CD14-positive monocyte (primary cell): ENCODE measurements at regions not wholly inside any gene's neighbourhood (a gene's known extent, or its start where the extent isn't known, plus 50 kb on each side); places are given as distances from the start of the nearest gene placed in this dataset.

Experiments
- DNase-seq, 3 donors: peaks; one replicate each; pipeline ENCODE4 v3.0.0-alpha.2; 2011 to 2022
- H2AFZ ChIP-seq: 2 replicates; pipeline ENCODE4 v1.6.0; 2012; ENCODE audit warnings: mild to moderate bottlenecking, low read depth, low read length, inconsistent platforms; ENCODE audit not compliant: insufficient read depth, poor library complexity, severe bottlenecking
- H3K27ac ChIP-seq, 2 donors: 1 replicate in 1 of 2; 2 replicates in 1 of 2; pipeline ENCODE4 v1.5.1; 2012 to 2013; ENCODE audit warnings: low read length in 2 of 2, control low read depth in 1 of 2, inconsistent platforms in 1 of 2, low read depth in 1 of 2, mild to moderate bottlenecking in 1 of 2
- H3K27me3 ChIP-seq, 2 donors: one replicate each; pipeline versions ENCODE4 v1.6.0 to v1.6.1; 2011 to 2013; ENCODE audit warnings: low read length in 2 of 2; ENCODE audit not compliant: control insufficient read depth in 2 of 2, insufficient read depth in 2 of 2
- H3K36me3 ChIP-seq, 2 donors: replicated peaks in 1 of 2; 1 replicate in 1 of 2; 2 replicates in 1 of 2; pipeline versions ENCODE4 v1.5.1 to v1.6.1; 2012 to 2013; ENCODE audit warnings: low read length in 2 of 2, control low read depth in 1 of 2, inconsistent platforms in 1 of 2, mild to moderate bottlenecking in 1 of 2; ENCODE audit not compliant: insufficient read depth in 2 of 2, control insufficient read depth in 1 of 2
- H3K4me1 ChIP-seq, 2 donors: 1 replicate in 1 of 2; 2 replicates in 1 of 2; pipeline versions ENCODE4 v1.5.1 to v1.6.1; 2012 to 2013; ENCODE audit warnings: low read length in 2 of 2, control low read depth in 1 of 2, inconsistent platforms in 1 of 2, mild to moderate bottlenecking in 1 of 2, moderate library complexity in 1 of 2; ENCODE audit not compliant: insufficient read depth in 2 of 2, control insufficient read depth in 1 of 2
- H3K4me2 ChIP-seq: replicated peaks from 2 replicates; pipeline ENCODE3; 2012; ENCODE audit warnings: low read length, moderate library complexity, mild to moderate bottlenecking; ENCODE audit not compliant: poor library complexity, severe bottlenecking; ENCODE audit errors: extremely low read depth
- H3K4me3 ChIP-seq, 3 experiments: fragments of 200-600 bp in 1 of 3; sonication (generic) in 1 of 3; replicated peaks in 1 of 3; 1 replicate in 2 of 3; 2 replicates in 1 of 3; pipeline ENCODE4 v1.5.1; 2011 to 2013; ENCODE audit warnings: low read length in 3 of 3, mild to moderate bottlenecking in 3 of 3, control low read depth in 2 of 3, low read depth in 2 of 3, inconsistent platforms in 1 of 3, moderate library complexity in 1 of 3
- H3K79me2 ChIP-seq: 2 replicates; pipeline ENCODE4 v1.6.0; 2012; ENCODE audit warnings: mild to moderate bottlenecking, control low read depth, inconsistent platforms, low read length, moderate library complexity; ENCODE audit not compliant: insufficient read depth
- H3K9ac ChIP-seq: 2 replicates; pipeline ENCODE4 v1.6.0; 2017; ENCODE audit warnings: low read length, mild to moderate bottlenecking; ENCODE audit not compliant: insufficient read depth, poor library complexity, severe bottlenecking
- H3K9me3 ChIP-seq, 2 donors: replicated peaks in 1 of 2; 1 replicate in 1 of 2; 2 replicates in 1 of 2; pipeline versions ENCODE4 v1.5.1 to v1.6.1; 2012 to 2013; ENCODE audit warnings: low read length in 2 of 2, control low read depth in 1 of 2; ENCODE audit not compliant: control insufficient read depth in 1 of 2, insufficient read depth in 1 of 2
- H4K20me1 ChIP-seq: 2 replicates; pipeline ENCODE4 v1.6.0; 2012; ENCODE audit warnings: mild to moderate bottlenecking, low read length, control low read depth, moderate library complexity; ENCODE audit not compliant: insufficient read depth
- H3K27ac Mint-ChIP-seq, 7 donors: one replicate each; pipeline ENCODE4 v1.8.0; 2020; ENCODE audit warnings: mild to moderate bottlenecking in 7 of 7, mixed read lengths in 7 of 7, moderate library complexity in 6 of 7, inconsistent platforms in 2 of 7
- H3K27me3 Mint-ChIP-seq, 3 donors: one replicate each; pipeline ENCODE4 v1.8.0; 2021 to 2022; ENCODE audit warnings: low read depth in 3 of 3, mild to moderate bottlenecking in 3 of 3, mixed read lengths in 3 of 3, moderate library complexity in 3 of 3, inconsistent platforms in 1 of 3
- H3K36me3 Mint-ChIP-seq, 2 donors: one replicate each; pipeline ENCODE4 v1.8.0; 2020; ENCODE audit warnings: mixed read lengths in 2 of 2, inconsistent platforms in 1 of 2, mild to moderate bottlenecking in 1 of 2
- H3K4me1 Mint-ChIP-seq: one replicate; pipeline ENCODE4 v1.8.0; 2020; ENCODE audit warnings: mild to moderate bottlenecking, mixed read lengths
- H3K4me3 Mint-ChIP-seq, 2 donors: one replicate each; pipeline ENCODE4 v1.8.0; 2020; ENCODE audit warnings: mild to moderate bottlenecking in 2 of 2, mixed read lengths in 2 of 2, moderate library complexity in 1 of 2
- H3K9me3 Mint-ChIP-seq, 7 donors: one replicate each; pipeline ENCODE4 v1.8.0; 2020 to 2022; ENCODE audit warnings: mixed read lengths in 7 of 7, mild to moderate bottlenecking in 6 of 7, moderate library complexity in 6 of 7, inconsistent platforms in 2 of 7
- WGBS: methylation state at CpG from one replicate; pipeline ENCODE4 v1.1.5; 2013; ENCODE audit warnings: missing lambda C conversion rate; ENCODE audit not compliant: insufficient coverage; 5-methylcytosine and 5-hydroxymethylcytosine counted together
- intact Hi-C, 2 donors: fragments of 100-400 bp; cut with micrococcal nuclease; formaldehyde crosslinking; loops; one replicate each; pipeline versions ENCODE4 v1.15.0 to v1.15.1; 2023
- TF ChIP-seq, protein P1 (sequence below): fragments of 200-600 bp; IDR thresholded peaks from one replicate; pipeline ENCODE4 v1.8.0; 2022; ENCODE audit warnings: antibody characterized with exemption, mild to moderate bottlenecking

DNA sequence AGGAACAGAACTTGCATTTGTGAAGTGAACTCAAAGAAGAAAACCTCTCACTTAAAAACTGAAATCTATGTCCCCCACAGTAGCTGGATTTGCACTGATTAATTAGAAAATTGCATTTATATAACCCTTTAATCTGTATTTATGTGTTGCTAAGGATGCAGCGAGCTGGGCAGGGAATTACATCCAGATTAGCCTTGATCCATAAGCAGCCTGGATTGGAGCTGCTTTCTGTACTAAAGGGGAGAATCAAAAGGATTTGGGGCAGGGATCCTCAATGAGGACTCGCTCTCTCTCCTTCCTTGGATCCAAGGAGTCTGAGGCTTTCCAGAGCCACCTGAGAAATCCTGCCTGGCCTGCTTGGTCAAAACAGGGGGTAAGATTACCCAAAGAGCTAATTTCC lies 125.9 kb downstream of the TLE3 start:
- Mint-ChIP-seq H3K27ac (no peak overlapping the region), H3K36me3 (no peaks in the 10 kb centered on the region), H3K4me3 (no peak overlapping the region), H3K9me3 (no peaks in the 10 kb centered on the region), H3K4me1 (no peaks in the 10 kb centered on the region), H3K27me3 (peaks cover 6 to 14% (median 13%) of the 10 kb centered on the region in 3 donors)
- no peaks in the 10 kb centered on the region for H3K4me1 ChIP-seq
- no peaks in the 10 kb centered on the region for H3K79me2 ChIP-seq
- no peak overlapping the region for H2AFZ ChIP-seq
- no peak for DNase-seq
- no peaks in the 10 kb centered on the region for H4K20me1 ChIP-seq
- H3K27ac ChIP-seq = no peak overlapping the region
- no peak overlapping the region for H3K4me3 ChIP-seq
- intact Hi-C loops = no loop called here
- no peak overlapping the region for H3K4me2 ChIP-seq
- 83% methylated on average over 1 of the region's 2 CpGs for whole genome bisulfite sequencing
- no peak overlapping the region for H3K9ac ChIP-seq
- TF ChIP-seq, protein P1, sequence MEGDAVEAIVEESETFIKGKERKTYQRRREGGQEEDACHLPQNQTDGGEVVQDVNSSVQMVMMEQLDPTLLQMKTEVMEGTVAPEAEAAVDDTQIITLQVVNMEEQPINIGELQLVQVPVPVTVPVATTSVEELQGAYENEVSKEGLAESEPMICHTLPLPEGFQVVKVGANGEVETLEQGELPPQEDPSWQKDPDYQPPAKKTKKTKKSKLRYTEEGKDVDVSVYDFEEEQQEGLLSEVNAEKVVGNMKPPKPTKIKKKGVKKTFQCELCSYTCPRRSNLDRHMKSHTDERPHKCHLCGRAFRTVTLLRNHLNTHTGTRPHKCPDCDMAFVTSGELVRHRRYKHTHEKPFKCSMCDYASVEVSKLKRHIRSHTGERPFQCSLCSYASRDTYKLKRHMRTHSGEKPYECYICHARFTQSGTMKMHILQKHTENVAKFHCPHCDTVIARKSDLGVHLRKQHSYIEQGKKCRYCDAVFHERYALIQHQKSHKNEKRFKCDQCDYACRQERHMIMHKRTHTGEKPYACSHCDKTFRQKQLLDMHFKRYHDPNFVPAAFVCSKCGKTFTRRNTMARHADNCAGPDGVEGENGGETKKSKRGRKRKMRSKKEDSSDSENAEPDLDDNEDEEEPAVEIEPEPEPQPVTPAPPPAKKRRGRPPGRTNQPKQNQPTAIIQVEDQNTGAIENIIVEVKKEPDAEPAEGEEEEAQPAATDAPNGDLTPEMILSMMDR = no peak
- no peaks in the 10 kb centered on the region for H3K27me3 ChIP-seq
- no peaks in the 10 kb centered on the region for H3K36me3 ChIP-seq
- no peaks in the 10 kb centered on the region for H3K9me3 ChIP-seq

DNA sequence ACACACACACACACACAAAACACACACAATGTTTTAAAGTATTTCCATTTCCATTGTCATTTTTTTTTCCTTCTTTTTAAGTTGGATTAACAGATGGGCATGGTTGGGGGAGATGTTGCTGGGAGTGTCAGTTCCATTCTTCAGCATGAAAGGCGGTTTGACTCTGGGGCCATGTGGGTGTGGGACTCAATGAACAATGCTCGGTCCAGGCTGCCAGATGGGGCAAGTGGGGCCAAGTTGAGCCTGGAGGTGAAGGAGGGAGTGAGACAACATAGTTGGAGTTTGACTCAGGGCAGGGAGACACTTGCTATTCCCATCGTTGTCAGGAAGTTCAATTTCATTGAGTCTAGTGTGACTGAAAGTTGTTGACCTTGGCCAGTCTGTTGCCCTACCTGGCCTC lies 125.3 kb downstream of the TLE3 start:
- no peaks in the 10 kb centered on the region for H3K9me3 ChIP-seq
- no peak overlapping the region for H3K4me3 ChIP-seq
- Mint-ChIP-seq H3K27ac (no peak overlapping the region), H3K9me3 (no peaks in the 10 kb centered on the region), H3K4me1 (no peaks in the 10 kb centered on the region), H3K36me3 (no peaks in the 10 kb centered on the region), H3K27me3 (peaks cover 7 to 11% (median 11%) of the 10 kb centered on the region in 3 donors), H3K4me3 (no peak overlapping the region)
- H3K9ac ChIP-seq = no peak overlapping the region
- TF ChIP-seq, protein P1 = no peak
- no peaks in the 10 kb centered on the region for H3K4me1 ChIP-seq
- H4K20me1 ChIP-seq = no peaks in the 10 kb centered on the region
- WGBS = 100% methylated on average over 2 of the region's 3 CpGs
- DNase-seq = no peak
- H3K4me2 ChIP-seq = no peak overlapping the region
- H3K27ac ChIP-seq = no peak overlapping the region
- H3K36me3 ChIP-seq = no peaks in the 10 kb centered on the region
- intact Hi-C loops = no loop called here
- no peaks in the 10 kb centered on the region for H3K79me2 ChIP-seq
- H3K27me3 ChIP-seq = no peaks in the 10 kb centered on the region
- H2AFZ ChIP-seq = no peak overlapping the region
